ENCODE measurements at regions not wholly inside any gene's neighbourhood (a gene's known extent, or its start where the extent isn't known, plus 50 kb on each side); places are given as distances from the start of the nearest gene placed in this dataset.

DNA sequence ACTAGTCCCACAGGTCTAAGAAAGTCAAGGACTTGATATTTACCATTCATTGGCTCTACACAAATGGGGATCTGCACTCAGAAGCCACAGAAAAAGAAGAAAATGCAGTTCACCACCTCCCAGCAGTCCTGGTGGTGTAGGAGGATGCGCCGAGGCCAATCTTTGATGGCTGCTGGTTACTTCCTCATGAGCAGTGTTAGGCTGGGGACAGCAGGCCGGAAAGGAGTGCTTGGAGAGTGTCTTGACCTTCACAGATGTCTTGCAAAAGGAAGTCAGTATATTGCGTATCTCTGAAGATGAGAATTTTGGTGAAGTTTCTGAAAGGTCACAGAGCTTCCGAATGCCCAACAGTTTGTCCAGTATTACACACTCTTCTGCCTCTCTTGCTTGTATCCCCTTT, 597.0 kb downstream of the EBF1 start:
- TF ChIP-seq POLR2AphosphoS5 (IDR thresholded peaks at IDR 0.05; ENCODE audit: low read length) (no peak), POLR2A (IDR thresholded peaks at IDR 0.05; ENCODE audit: low read depth, low read length) (no peak), LARP7 (IDR thresholded peaks at IDR 0.05) (no peak), NFIC (IDR thresholded peaks at IDR 0.05; ENCODE audit: low read depth, low read length) (no peak), EZH2 (IDR thresholded peaks at IDR 0.05; ENCODE audit: borderline replicate concordance, control insufficient read depth, low read depth, low read length) (no peak), TAF1 (IDR thresholded peaks at IDR 0.05; ENCODE audit: borderline replicate concordance, low read depth, low read length) (no peak), HDAC6 (IDR thresholded peaks at IDR 0.05; ENCODE audit: unreplicated experiment) (no peak), ESRRA (IDR thresholded peaks at IDR 0.05; ENCODE audit: low read length) (no peak)
- TF ChIP-seq, protein P1, sequence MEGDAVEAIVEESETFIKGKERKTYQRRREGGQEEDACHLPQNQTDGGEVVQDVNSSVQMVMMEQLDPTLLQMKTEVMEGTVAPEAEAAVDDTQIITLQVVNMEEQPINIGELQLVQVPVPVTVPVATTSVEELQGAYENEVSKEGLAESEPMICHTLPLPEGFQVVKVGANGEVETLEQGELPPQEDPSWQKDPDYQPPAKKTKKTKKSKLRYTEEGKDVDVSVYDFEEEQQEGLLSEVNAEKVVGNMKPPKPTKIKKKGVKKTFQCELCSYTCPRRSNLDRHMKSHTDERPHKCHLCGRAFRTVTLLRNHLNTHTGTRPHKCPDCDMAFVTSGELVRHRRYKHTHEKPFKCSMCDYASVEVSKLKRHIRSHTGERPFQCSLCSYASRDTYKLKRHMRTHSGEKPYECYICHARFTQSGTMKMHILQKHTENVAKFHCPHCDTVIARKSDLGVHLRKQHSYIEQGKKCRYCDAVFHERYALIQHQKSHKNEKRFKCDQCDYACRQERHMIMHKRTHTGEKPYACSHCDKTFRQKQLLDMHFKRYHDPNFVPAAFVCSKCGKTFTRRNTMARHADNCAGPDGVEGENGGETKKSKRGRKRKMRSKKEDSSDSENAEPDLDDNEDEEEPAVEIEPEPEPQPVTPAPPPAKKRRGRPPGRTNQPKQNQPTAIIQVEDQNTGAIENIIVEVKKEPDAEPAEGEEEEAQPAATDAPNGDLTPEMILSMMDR (IDR thresholded peaks at IDR 0.05 in 2 of 3, conservative IDR thresholded peaks at IDR 0.05 in 1 of 3; ENCODE audit: control insufficient read depth in 2 of 3, extremely low read depth in 1 of 3, insufficient read depth in 1 of 3, low read depth in 3 of 3, low read length in 3 of 3): no peak
- TF ChIP-seq, protein P2, sequence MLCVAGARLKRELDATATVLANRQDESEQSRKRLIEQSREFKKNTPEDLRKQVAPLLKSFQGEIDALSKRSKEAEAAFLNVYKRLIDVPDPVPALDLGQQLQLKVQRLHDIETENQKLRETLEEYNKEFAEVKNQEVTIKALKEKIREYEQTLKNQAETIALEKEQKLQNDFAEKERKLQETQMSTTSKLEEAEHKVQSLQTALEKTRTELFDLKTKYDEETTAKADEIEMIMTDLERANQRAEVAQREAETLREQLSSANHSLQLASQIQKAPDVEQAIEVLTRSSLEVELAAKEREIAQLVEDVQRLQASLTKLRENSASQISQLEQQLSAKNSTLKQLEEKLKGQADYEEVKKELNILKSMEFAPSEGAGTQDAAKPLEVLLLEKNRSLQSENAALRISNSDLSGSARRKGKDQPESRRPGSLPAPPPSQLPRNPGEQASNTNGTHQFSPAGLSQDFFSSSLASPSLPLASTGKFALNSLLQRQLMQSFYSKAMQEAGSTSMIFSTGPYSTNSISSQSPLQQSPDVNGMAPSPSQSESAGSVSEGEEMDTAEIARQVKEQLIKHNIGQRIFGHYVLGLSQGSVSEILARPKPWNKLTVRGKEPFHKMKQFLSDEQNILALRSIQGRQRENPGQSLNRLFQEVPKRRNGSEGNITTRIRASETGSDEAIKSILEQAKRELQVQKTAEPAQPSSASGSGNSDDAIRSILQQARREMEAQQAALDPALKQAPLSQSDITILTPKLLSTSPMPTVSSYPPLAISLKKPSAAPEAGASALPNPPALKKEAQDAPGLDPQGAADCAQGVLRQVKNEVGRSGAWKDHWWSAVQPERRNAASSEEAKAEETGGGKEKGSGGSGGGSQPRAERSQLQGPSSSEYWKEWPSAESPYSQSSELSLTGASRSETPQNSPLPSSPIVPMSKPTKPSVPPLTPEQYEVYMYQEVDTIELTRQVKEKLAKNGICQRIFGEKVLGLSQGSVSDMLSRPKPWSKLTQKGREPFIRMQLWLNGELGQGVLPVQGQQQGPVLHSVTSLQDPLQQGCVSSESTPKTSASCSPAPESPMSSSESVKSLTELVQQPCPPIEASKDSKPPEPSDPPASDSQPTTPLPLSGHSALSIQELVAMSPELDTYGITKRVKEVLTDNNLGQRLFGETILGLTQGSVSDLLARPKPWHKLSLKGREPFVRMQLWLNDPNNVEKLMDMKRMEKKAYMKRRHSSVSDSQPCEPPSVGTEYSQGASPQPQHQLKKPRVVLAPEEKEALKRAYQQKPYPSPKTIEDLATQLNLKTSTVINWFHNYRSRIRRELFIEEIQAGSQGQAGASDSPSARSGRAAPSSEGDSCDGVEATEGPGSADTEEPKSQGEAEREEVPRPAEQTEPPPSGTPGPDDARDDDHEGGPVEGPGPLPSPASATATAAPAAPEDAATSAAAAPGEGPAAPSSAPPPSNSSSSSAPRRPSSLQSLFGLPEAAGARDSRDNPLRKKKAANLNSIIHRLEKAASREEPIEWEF (IDR thresholded peaks at IDR 0.05; ENCODE audit: insufficient replicate concordance, low read depth, low read length): no peak
